Caco-2 (cell line): ENCODE measurements at regions not wholly inside any gene's neighbourhood (a gene's known extent, or its start where the extent isn't known, plus 50 kb on each side); places are given as distances from the start of the nearest gene placed in this dataset.

Experiments used
- BruUV-seq: library from RNA; stranded (reverse); fragments of 400-500 nt; replicated peaks from 2 replicates; lab custom pipeline; 2021; lab: Mats Ljungman, UMichigan
- CTCF ChIA-PET: fragments of 300-600 bp; sonication (Branson Sonifier 250); formaldehyde crosslinking; loops from one replicate; lab custom pipeline; 2022; ENCODE audit warnings: antibody characterized with exemption; lab: Charles Lee
- POLR2A ChIA-PET: fragments of 300-600 bp; sonication (Branson Sonifier 250); formaldehyde crosslinking; loops from one replicate; lab custom pipeline; 2022; ENCODE audit warnings: antibody characterized with exemption; lab: Charles Lee
- DNase-seq, 2 experiments: peaks; one replicate each; pipeline versions ENCODE4 v3.0.0 to v3.0.0-alpha.2; 2020 to 2022
- H3K27me3 ChIP-seq: replicated peaks from 2 replicates; pipeline ENCODE4 v1.6.0; 2011; ENCODE audit warnings: low read length; ENCODE audit not compliant: control insufficient read depth, insufficient read depth
- H3K36me3 ChIP-seq: 2 replicates; pipeline ENCODE4 v1.5.1; 2011; ENCODE audit warnings: low read length; ENCODE audit not compliant: control insufficient read depth, insufficient read depth
- H3K4me1 ChIP-seq: fragments of 250-450 bp; sonication (Bioruptor Pico); 2 replicates; pipeline ENCODE4 v1.5.1; 2020; ENCODE audit warnings: mild to moderate bottlenecking
- H3K4me3 ChIP-seq: 2 replicates; pipeline ENCODE4 v1.5.1; 2011; ENCODE audit warnings: low read depth, mild to moderate bottlenecking, control low read depth, low read length
- H3K9me3 ChIP-seq: fragments of 250-450 bp; sonication (Bioruptor Pico); 2 replicates; pipeline ENCODE4 v1.5.1; 2020; ENCODE audit warnings: mild to moderate bottlenecking, moderate library complexity
- H3K27ac Mint-ChIP-seq: one replicate; pipeline ENCODE4 v1.8.0; 2022; ENCODE audit warnings: mixed read lengths; ENCODE audit not compliant: unreplicated experiment
- H3K27me3 Mint-ChIP-seq: one replicate; pipeline ENCODE4 v1.8.0; 2022; ENCODE audit warnings: mixed read lengths; ENCODE audit not compliant: insufficient read depth, unreplicated experiment
- H3K36me3 Mint-ChIP-seq: one replicate; pipeline ENCODE4 v1.8.0; 2022; ENCODE audit warnings: mild to moderate bottlenecking, mixed read lengths; ENCODE audit not compliant: insufficient read depth, unreplicated experiment
- H3K4me1 Mint-ChIP-seq: one replicate; pipeline ENCODE4 v1.8.0; 2022; ENCODE audit warnings: low read depth, mixed read lengths; ENCODE audit not compliant: unreplicated experiment
- H3K4me3 Mint-ChIP-seq: one replicate; pipeline ENCODE4 v1.8.0; 2022; ENCODE audit warnings: mild to moderate bottlenecking, moderate library complexity, mixed read lengths; ENCODE audit not compliant: unreplicated experiment
- H3K9me3 Mint-ChIP-seq: one replicate; pipeline ENCODE4 v1.8.0; 2022; ENCODE audit warnings: mixed read lengths; ENCODE audit not compliant: unreplicated experiment
- intact Hi-C: fragments of 100-400 bp; cut with micrococcal nuclease; formaldehyde crosslinking; loops from one replicate; pipeline ENCODE4 v1.10.0; 2022; ENCODE audit not compliant: unreplicated experiment
- TF ChIP-seq, protein P1 (sequence below), 2 experiments: fragments of 200-600 bp in 1 of 2; IDR thresholded peaks; 1 replicate in 1 of 2; 2 replicates in 1 of 2; pipeline versions ENCODE4 v1.5.1 to v1.8.0; 2011 to 2022; ENCODE audit warnings: antibody characterized with exemption in 1 of 2, control low read depth in 1 of 2, inconsistent platforms in 1 of 2, low read depth in 1 of 2, low read length in 1 of 2, mild to moderate bottlenecking in 1 of 2, moderate library complexity in 1 of 2; ENCODE audit not compliant: insufficient read depth in 1 of 2, severe bottlenecking in 1 of 2, unreplicated experiment in 1 of 2

DNA sequence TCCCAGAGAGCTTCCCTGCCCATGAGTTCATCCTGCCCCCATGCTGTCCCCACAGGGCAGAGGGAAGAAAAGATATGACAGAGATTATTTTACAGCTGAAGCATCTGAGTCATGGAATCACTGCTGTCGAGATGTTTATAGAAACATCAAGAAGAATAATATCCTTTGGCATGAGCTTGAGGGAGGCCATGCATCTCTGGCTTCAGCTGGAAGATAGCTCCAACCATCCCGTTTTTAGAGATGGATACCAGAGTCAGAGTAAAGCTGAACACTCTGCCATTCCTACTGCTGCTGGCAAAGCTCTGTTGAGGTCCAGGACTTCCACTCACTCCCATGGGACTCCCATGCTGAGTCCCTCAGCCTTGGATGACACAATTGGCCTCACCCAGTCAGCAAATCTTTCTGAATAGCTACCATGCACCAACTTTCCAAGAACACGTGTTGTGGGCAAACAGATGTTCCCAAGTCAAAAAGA lies 167.8 kb downstream of the TTC32 start:
- intact Hi-C loops, result no loop called here
- Histone ChIP-seq H3K4me3 (no peak overlapping the region), H3K27me3 (no peaks in the 10 kb centered on the region; the same call in 1 of the 2 replicates), H3K36me3 (no peaks in the 10 kb centered on the region), H3K4me1 (no peaks in the 10 kb centered on the region), H3K9me3 (no peaks in the 10 kb centered on the region)
- TF ChIP-seq, protein P1, sequence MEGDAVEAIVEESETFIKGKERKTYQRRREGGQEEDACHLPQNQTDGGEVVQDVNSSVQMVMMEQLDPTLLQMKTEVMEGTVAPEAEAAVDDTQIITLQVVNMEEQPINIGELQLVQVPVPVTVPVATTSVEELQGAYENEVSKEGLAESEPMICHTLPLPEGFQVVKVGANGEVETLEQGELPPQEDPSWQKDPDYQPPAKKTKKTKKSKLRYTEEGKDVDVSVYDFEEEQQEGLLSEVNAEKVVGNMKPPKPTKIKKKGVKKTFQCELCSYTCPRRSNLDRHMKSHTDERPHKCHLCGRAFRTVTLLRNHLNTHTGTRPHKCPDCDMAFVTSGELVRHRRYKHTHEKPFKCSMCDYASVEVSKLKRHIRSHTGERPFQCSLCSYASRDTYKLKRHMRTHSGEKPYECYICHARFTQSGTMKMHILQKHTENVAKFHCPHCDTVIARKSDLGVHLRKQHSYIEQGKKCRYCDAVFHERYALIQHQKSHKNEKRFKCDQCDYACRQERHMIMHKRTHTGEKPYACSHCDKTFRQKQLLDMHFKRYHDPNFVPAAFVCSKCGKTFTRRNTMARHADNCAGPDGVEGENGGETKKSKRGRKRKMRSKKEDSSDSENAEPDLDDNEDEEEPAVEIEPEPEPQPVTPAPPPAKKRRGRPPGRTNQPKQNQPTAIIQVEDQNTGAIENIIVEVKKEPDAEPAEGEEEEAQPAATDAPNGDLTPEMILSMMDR (IDR thresholded peaks at IDR 0.05; ENCODE audit: insufficient read depth in 1 of 2, low read depth in 1 of 2, low read length in 1 of 2, severe bottlenecking in 1 of 2, unreplicated experiment in 1 of 2), result no peak
- CTCF ChIA-PET, result interaction anchor here (0.7 kb wide), 1 partner anchor 55 kb away, joined by 3 read pairs; no protein-coding TSS in a partner anchor
- POLR2A ChIA-PET, result no interaction called here
- Mint-ChIP-seq H3K4me3 (no peak overlapping the region), H3K9me3 (no peaks in the 10 kb centered on the region), H3K36me3 (no peaks in the 10 kb centered on the region), H3K27ac (no peak overlapping the region), H3K27me3 (peaks cover 9% of the 10 kb centered on the region), H3K4me1 (no peaks in the 10 kb centered on the region)
- no peak for DNase-seq
- no TSS peak for BruUV-seq

GRCh38 chr2:19733390-19733789 lies 168.4 kb downstream of the TTC32 start:
- H3K9me3 Mint-ChIP-seq, result no peaks in the 10 kb centered on the region
- no peak overlapping the region for H3K4me3 Mint-ChIP-seq
- TF ChIP-seq, protein P1 (IDR thresholded peaks at IDR 0.05; ENCODE audit: insufficient read depth in 1 of 2, low read depth in 1 of 2, low read length in 1 of 2, severe bottlenecking in 1 of 2, unreplicated experiment in 1 of 2), result no peak
- intact Hi-C loops, result no loop called here
- DNase-seq, result no peak
- H3K4me1 ChIP-seq, result no peaks in the 10 kb centered on the region
- H3K36me3 ChIP-seq, result no peaks in the 10 kb centered on the region
- peaks cover 9% of the 10 kb centered on the region for H3K27me3 Mint-ChIP-seq
- no peaks in the 10 kb centered on the region; the same call in 1 of the 2 replicates for H3K27me3 ChIP-seq
- no peak overlapping the region for H3K27ac Mint-ChIP-seq
- no peak overlapping the region for H3K4me3 ChIP-seq
- H3K4me1 Mint-ChIP-seq, result no peaks in the 10 kb centered on the region
- no TSS peak for BruUV-seq
- H3K9me3 ChIP-seq, result no peaks in the 10 kb centered on the region
- POLR2A ChIA-PET, result no interaction called here
- CTCF ChIA-PET, result no interaction called here
- no peaks in the 10 kb centered on the region for H3K36me3 Mint-ChIP-seq

DNA sequence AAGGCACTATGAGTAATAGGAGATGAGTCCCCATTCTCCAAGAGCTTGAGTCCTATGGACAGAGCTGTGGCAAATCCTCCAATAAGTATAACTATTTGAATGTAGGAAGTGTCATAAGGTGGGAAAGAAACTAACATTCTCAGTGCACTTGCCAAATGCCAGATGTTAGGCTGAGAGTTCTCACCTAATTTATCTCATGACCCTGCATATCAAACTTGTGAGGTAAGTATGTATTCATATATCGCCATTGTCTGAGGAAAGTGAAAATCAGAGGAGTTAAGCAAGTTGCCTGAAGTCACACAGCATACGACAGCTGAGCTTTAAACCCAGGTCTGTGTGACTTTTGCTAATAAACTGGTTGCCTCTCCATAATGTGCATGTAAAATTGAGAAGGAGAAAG lies 169.5 kb downstream of the TTC32 start:
- H3K4me1 ChIP-seq, result no peaks in the 10 kb centered on the region
- H3K27me3 Mint-ChIP-seq, result peaks cover 9% of the 10 kb centered on the region
- H3K9me3 Mint-ChIP-seq, result no peaks in the 10 kb centered on the region
- no peaks in the 10 kb centered on the region for H3K4me1 Mint-ChIP-seq
- no peak overlapping the region for H3K4me3 Mint-ChIP-seq
- H3K36me3 ChIP-seq, result no peaks in the 10 kb centered on the region
- ChIA-PET CTCF (no interaction called here), POLR2A (no interaction called here)
- H3K27me3 ChIP-seq, result no peaks in the 10 kb centered on the region; the same call in 1 of the 2 replicates
- intact Hi-C loops, result no loop called here
- TF ChIP-seq, protein P1 (IDR thresholded peaks at IDR 0.05; ENCODE audit: insufficient read depth in 1 of 2, low read depth in 1 of 2, low read length in 1 of 2, severe bottlenecking in 1 of 2, unreplicated experiment in 1 of 2), result no peak
- no peak overlapping the region for H3K27ac Mint-ChIP-seq
- DNase-seq, result no peak
- H3K9me3 ChIP-seq, result no peaks in the 10 kb centered on the region
- no peak overlapping the region for H3K4me3 ChIP-seq
- H3K36me3 Mint-ChIP-seq, result no peaks in the 10 kb centered on the region
- BruUV-seq, result no TSS peak
